ENCODE measurements at regions not wholly inside any gene's neighbourhood (a gene's known extent, or its start where the extent isn't known, plus 50 kb on each side); places are given as distances from the start of the nearest gene placed in this dataset.
"Not testable (repeated sequence)": the region's sequence is repeated elsewhere in the genome, so short reads cannot be mapped to it uniquely, and the experiment has no call there.

DNA sequence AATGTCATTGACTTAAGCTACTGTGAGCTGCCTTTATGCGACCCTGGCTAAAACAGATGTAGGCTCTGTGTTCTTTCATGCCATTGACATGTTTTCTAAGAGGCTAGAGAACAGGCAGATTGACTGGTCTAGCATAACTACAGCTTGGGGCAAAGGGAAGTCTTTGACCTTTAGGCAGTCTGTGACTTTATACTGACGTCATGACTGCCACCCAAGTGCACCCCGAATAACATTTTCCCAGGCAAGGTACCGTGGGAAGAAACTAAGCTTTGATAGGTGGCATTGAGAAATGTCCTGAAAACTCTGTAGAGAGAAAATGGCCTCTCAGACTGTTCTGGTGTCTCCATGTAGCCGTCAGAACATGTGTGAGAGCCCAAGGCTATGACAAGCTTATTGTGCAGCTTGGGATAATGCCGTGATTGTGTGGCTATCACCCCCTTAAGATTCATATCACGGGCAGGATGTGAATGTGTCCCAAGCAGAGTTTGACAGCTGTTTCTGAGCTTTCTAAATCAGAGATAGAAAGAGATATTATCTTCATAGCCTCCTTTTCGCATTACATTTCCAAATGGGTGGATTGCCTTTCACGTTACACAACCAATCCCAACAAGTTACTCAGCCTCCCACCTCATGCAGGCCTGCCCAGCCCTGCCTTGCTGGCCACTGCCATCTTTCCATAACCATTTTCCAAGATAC, 672.2 kb upstream of the ACVR2A start:
- DNase-seq, result no peak

DNA sequence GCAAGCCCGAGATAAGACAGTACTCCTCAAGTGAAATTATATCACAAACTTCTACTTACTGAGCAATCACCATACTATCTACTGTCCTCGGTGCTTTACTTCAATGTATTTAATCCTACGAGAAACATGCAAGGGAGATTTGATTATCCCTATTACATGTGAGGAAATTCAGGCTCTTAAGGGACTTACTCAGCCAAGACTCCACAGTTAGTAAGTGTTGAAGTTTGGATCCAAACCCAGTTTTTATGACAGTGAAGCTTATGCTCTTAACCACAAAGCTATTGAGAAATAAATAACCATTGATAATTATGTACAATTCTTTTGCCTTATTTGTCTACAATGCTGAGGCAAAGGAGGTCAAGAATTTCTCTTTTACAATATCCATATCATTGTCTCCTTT, 672.9 kb upstream of the ACVR2A start:
- DNase-seq, result no peak

GRCh38 chr2:147170932-147171331, 673.9 kb upstream of the ACVR2A start:
- DNase-seq, result no peak

DNA sequence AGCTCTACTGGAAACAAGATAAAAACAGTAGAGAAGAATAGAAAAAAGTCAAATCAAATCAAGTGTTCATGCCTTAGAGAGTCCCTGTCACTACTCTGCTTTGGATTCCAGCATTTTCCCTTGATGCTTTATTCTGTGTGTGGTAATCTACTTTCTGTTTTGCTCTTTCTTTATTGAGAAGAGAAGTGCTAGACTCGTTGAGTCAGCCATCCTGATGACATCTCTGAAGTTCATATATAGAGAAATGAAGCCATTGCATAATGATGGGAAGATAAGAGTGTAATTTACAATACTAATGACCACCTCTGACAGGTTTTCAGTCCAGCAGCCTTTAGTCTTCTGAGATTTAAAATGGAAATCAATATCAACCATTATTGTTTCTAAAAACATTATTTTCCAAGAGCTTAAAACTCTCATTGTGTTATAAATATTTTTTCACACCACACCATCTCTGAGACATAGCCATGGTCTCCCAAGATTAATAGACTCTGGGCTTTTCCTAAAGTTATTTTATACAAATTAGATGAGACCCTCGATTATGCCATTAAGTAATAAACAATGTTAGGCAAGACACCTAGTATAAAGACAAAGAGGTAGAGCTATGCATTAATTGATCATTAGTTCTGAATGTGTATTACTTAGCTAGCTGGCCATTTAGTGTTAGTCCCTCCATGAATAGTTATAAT, 679.0 kb upstream of the ACVR2A start:
- DNase-seq, result no peak

DNA sequence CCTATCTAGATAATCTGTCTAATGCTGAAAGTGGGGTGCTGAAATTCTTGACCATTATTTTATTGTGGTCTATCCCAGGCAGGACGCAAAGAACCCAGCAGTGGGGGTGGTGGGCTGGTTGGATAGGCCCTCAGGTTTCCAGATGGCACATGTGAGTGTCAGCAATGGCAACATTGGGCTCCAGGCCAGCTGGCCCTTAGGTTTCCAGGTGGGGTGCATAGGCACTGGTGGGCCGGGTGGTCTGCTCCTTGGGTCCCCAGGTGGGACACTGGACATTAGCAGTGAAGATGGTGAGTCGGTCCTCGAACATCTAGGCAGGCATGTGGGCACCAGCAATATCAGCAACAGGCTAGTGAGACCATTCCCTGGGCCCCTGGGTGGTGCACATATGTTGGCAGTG, 680.3 kb upstream of the ACVR2A start:
- DNase-seq, result no peak

DNA sequence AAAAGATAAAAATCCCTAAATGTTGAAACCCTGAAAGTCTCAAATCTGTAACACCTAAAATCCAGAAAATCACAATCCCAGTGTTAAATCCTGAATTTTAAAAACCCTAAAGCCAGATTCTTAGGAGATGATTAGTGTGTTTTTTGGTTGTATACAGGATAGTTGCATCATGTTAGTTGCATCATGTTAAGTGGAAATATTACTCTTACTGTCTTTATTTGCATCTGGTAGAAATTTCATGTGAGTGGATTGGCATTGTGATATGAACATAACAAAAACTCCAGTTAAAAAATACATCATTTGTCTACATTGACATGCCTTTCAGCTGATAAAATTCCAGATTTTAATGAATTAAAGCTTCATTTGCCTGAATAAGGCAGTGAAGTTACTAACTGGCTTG, 683.1 kb upstream of the ACVR2A start:
- DNase-seq, result no peak

DNA sequence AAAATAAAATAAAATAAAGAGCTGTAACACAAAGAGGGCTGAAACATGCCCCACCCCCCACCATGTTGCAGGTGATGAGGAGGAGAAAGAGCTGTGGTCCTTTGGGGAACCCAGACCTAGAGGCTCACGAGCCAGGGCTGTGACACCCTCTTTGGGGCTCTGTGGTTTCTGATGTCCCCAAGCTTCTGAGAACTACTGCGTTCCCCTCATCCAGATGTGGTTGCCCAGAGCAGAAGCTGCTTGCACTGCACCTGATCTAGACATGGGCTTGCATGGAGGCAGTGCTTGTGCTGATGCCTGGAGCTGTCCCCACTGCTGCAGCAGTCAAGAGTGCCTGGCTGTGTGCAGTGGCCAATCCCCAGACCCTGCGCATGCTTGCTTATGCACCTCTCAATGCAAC, 687.9 kb upstream of the ACVR2A start:
- no peak for DNase-seq

DNA sequence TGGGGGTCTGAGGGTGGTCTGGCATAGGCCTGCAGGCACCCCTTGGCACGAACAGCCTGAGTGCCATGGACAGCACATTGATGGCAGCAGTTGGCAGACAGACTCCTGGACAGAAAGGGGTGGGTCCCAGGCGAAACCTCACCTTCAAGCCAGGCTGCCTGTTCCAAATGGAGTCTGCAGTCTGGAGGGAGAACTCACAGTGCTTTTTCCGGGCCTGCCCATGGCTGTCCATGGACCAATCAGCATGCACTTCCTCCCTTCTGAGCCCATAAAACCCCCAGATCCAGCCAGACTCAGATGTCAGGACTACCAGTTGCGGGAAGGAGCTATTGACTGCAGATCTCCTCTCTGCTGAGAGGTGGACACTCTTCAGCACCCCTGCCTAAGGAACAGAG, 694.6 kb upstream of the ACVR2A start:
- no peak for DNase-seq

DNA sequence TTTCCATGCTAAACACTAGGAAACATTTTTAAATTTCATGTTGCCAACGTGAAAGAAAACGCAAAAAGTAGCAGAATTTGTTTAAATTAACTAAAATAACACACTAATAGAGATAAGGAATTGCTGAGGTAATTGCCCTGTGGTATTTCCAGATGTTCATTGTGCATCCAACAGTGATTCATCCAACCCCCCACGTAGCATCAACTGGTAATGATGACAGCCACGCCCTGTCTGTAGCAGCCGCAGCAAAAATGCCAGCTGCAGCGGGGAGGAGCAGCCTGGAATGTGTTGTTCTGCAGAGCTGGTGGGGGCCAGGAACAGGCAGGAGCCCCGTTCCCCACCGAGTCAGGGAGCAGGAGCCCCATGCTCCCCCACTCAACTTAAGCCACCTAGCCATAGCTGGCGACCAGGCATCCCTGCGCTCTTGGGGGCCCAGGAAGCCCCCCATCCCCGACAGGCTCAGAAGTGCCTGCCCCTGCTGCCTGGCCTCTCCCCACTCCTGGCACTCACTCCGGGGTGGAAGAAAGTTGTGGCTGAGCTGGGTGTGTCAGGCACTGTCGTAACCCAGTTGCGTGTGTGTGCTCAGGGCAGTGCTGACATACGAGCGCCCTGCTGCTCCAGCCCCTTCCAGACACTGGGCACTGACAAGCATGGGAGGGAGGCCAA, 695.1 kb upstream of the ACVR2A start:
- DNase-seq, result no peak

GRCh38 chr2:147147802-147148201, 697.0 kb upstream of the ACVR2A start:
- DNase-seq, result no peak

GRCh38 chr2:147141930-147142329, 702.9 kb upstream of the ACVR2A start:
- DNase-seq, result no peak

DNA sequence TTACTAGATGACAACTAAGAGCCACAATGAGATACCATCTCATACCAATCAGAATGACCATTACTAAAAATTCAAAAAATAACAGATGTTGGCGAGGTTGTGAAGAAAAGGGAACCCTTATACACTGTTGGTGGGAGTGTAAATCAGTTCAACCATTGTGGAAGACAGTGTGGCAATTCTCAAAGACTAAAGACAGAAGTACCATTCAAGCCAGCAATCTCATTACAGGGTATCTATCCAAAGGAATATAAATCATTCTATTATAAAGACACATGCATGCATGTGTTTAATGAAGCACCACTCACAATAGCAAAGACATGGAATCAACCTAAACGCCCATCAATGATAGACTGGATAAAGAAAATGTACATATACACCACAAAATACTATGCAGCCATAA, 705.1 kb upstream of the ACVR2A start:
- not testable (repeated sequence) for DNase-seq

GRCh38 chr2:147137711-147138110, 707.1 kb upstream of the ACVR2A start:
- DNase-seq, result no peak

DNA sequence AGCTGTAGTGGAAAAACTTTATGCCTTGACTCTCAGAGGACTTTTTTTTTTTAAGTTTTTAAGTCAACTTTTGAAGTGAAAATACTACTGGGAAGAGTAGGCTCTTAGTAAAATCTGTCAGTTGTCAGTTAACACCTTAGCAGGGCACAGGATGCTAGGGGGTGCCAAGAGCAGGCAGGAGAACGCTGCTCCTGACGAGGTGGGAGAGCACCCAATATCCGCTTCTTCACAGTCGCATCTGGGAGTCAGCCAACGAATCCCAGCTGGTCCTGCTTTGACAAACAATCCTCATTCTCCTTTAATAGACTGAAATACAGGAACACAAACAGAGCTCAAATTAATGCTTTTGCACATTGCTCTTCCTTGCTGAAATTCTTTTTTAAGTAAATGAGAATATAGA, 709.5 kb upstream of the ACVR2A start:
- no peak for DNase-seq

GRCh38 chr2:147133286-147133908, 711.4 kb upstream of the ACVR2A start:
- no peak for DNase-seq

DNA sequence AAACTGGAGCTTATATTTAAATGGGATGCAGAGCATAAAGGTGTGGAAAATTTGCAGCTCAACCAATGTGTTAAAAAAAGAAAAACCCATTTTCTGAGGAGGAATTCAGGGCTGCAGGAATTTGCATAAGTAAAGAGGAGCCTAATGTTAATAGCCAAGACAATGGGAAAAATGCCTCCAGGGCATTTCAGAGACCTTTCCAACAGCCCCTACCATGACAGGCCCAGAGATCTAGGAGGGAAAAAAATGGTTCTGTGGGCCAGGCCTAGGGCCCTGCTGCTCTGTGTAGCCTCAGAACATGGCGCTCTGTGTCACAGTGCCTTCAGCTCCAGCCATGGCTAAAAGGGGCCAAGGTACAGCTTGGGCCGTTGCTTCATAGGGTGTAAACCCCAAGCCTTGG, 719.7 kb upstream of the ACVR2A start:
- no peak for DNase-seq

DNA sequence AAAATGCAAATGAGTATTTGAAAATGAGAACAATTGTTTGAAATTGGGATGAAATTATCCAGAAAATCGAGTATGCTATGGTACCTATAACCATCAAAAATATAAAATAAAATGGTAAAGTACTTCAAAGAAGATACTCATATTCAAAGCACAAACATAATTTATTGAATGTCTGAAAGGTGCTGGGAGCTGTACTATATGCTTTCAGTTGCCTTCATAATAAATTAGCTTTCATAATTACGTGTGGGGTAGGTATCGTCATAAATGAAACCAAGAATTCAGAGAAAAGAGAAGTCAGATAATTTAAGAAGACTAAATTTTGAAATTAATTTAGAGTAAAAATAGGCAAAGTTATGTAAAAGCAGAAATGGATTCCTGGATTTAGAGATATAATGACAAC, 721.9 kb upstream of the ACVR2A start:
- no peak for DNase-seq

GRCh38 chr2:147110962-147111361, 733.9 kb upstream of the ACVR2A start:
- no peak for DNase-seq

DNA sequence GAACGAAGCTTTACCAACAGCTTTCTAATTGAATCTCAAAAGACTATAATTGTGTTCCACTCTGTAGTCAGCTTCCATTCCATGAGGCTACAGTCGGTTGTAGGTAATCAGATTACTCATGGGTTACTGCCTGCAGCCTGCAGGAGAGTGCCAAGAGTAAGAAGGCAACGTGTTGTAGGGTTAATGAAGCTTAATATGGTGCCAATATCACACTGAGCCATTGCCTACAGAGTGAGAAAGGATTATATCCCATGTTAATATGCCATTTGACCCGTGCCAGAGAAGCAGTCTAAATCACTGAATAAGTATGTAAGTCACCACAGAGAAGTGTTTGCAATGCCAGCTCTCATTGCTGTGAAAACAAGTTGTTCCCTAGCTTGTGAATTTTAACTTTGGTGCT, 734.5 kb upstream of the ACVR2A start:
- DNase-seq, result no peak

DNA sequence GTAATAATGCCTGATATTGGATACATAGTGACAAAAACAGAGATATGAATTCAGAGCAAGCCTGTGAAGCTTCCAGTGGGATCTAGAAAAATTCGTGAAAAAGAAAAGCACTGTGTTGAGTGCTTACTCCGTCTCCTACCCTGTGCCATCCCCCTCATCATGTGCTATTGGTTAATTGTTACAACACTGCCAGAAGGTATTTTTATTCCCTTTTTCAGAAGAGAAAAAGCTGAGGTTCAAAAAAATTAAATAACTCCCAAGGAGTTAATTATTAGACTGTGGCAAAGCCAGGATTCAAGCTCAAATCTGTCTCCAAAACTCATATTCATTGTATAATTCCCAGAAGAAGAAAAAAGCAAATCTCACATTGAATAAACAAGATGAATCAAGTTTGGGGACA, 735.5 kb upstream of the ACVR2A start:
- DNase-seq, result no peak

DNA sequence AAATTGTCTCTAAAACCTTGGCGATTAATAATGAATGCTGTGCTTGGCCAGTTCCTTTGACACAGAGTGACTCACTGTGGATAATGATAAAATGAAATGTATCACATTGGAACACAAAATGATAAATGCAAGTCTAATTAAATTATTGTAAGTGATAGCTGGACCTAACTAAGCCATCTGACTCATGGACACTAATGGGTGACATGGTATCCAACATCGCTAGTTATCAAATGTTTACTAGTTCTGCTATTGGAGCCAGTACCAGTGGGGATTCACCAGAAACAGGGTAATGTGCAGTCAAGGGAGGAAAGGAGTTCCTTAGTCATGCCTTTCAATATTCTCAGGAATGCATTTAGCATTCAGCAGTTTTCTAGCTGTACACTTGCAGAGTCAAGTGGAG, 736.3 kb upstream of the ACVR2A start:
- no peak for DNase-seq

- no peak for DNase-seq
Measured at GRCh38 chr2:147101941-147102790, 742.7 kb upstream of the ACVR2A start.

Data from suppressor macrophage treated with lipopolysaccharide for 1 hour (primary cell).